OCI-LY1 (cell line): ENCODE measurements at regions not wholly inside any gene's neighbourhood (a gene's known extent, or its start where the extent isn't known, plus 50 kb on each side); places are given as distances from the start of the nearest gene placed in this dataset.

Experiments
- H2AFZ ChIP-seq: fragments of 200-600 bp; sonication (generic), shearing (Covaris generic); 2 replicates; pipeline ENCODE4 v1.6.0; 2014; ENCODE audit warnings: antibody characterized with exemption, mild to moderate bottlenecking, low read length
- H3F3A ChIP-seq: fragments of 200-600 bp; sonication (generic), shearing (Covaris generic); 2 replicates; pipeline ENCODE4 v1.6.0; 2014; ENCODE audit warnings: mild to moderate bottlenecking, antibody characterized with exemption, low read length, moderate library complexity; ENCODE audit not compliant: insufficient read depth
- H3K27ac ChIP-seq: fragments of 200-600 bp; sonication (generic); 2 replicates; pipeline ENCODE4 v1.5.1; 2014; ENCODE audit warnings: low read length, mixed run types, mild to moderate bottlenecking, low read depth; ENCODE audit not compliant: poor library complexity, severe bottlenecking
- H3K27me3 ChIP-seq: fragments of 200-600 bp; sonication (generic); 2 replicates; pipeline ENCODE4 v1.6.0; 2014; ENCODE audit warnings: antibody characterized with exemption, mild to moderate bottlenecking, low read length, moderate library complexity; ENCODE audit not compliant: insufficient read depth
- H3K36me3 ChIP-seq: fragments of 200-600 bp; sonication (generic); 2 replicates; pipeline ENCODE4 v1.6.1; 2014; ENCODE audit warnings: mild to moderate bottlenecking, antibody characterized with exemption, low read length, moderate library complexity, mixed read lengths; ENCODE audit not compliant: insufficient read depth
- H3K4me1 ChIP-seq: fragments of 200-600 bp; sonication (generic); 2 replicates; pipeline ENCODE4 v1.5.1; 2014; ENCODE audit warnings: mild to moderate bottlenecking, low read length, moderate library complexity; ENCODE audit not compliant: insufficient read depth, severe bottlenecking
- H3K4me2 ChIP-seq: fragments of 200-600 bp; sonication (generic), shearing (Covaris generic); 2 replicates; pipeline ENCODE4 v1.6.1; 2014; ENCODE audit warnings: low read length
- H3K4me3 ChIP-seq: fragments of 200-600 bp; sonication (generic); 2 replicates; pipeline ENCODE4 v1.5.1; 2014; ENCODE audit warnings: low read length, low read depth, mild to moderate bottlenecking, mixed read lengths; ENCODE audit not compliant: poor library complexity, severe bottlenecking
- H3K79me2 ChIP-seq: fragments of 200-600 bp; shearing (Covaris generic); 2 replicates; pipeline ENCODE4 v1.6.1; 2016; ENCODE audit warnings: mixed run types, low read length, mixed read lengths; ENCODE audit not compliant: insufficient read depth
- H3K9ac ChIP-seq: fragments of 200-600 bp; sonication (generic), shearing (Covaris generic); 2 replicates; pipeline ENCODE4 v1.6.1; 2014; ENCODE audit warnings: mild to moderate bottlenecking, low read length, mixed read lengths
- H3K9me2 ChIP-seq: fragments of 200-600 bp; sonication (generic), shearing (Covaris generic); 2 replicates; pipeline ENCODE4 v1.6.1; 2014; ENCODE audit warnings: low read depth, mild to moderate bottlenecking, low read length, mixed read lengths
- H3K9me3 ChIP-seq: fragments of 200-600 bp; shearing (Covaris generic); 2 replicates; pipeline ENCODE4 v1.6.1; 2014; ENCODE audit warnings: low read length, mixed read lengths
- H4K20me1 ChIP-seq: fragments of 200-600 bp; sonication (generic), shearing (Covaris generic); 2 replicates; pipeline ENCODE4 v1.6.0; 2016; ENCODE audit warnings: mild to moderate bottlenecking, low read length; ENCODE audit not compliant: insufficient read depth
- CTCF ChIP-seq: fragments of 200-600 bp; sonication (generic), shearing (Covaris generic); IDR thresholded peaks from 2 replicates; pipeline ENCODE4 v1.5.1; 2017; ENCODE audit warnings: mild to moderate bottlenecking, antibody characterized with exemption, low read length, moderate library complexity, mixed read lengths
- EZH2 ChIP-seq: fragments of 200-600 bp; sonication (generic), shearing (Covaris generic); IDR thresholded peaks from 2 replicates; pipeline ENCODE4 v1.8.0; 2017; ENCODE audit warnings: borderline replicate concordance, mixed run types, mild to moderate bottlenecking, antibody characterized with exemption, low read length, moderate library complexity, mixed read lengths

DNA sequence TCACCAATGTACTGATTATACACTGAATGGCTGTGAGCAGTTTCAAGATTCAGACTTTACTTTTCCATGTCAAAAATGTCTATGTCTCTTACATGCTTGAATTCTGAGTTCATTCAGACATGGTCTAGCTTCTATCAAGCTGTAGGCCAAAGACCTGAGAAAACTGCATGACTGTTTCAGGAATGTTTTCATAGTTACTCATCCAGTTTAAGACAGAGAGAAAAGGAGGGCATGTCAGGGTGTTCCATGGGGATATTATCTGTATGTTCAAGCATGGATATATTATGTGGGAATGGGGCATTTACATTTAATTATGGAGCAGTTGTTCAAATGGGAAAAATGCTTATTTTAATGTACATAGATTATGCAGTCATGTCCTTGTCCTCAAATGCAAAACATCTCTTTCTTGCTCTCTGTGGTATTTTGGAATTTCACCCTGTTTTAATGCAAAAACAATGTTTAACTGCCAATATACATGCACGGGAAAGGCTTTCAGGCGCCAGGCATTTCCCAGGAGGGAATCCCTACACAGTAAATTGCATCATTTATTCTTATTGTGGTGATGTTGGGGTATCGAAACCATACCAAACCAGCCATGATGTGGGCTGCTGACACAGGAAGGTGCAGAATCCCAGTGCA is 429.1 kb upstream of the INTU start:
- no peaks in the 10 kb centered on the region for H3K4me1 ChIP-seq
- H3K9me3 ChIP-seq = no peaks in the 10 kb centered on the region
- TF ChIP-seq CTCF = no peak
- no peak for TF ChIP-seq EZH2
- no peaks in the 10 kb centered on the region for H3F3A ChIP-seq
- no peaks in the 10 kb centered on the region for H3K79me2 ChIP-seq
- no peak overlapping the region for H3K27ac ChIP-seq
- H3K9ac ChIP-seq = no peak overlapping the region
- no peaks in the 10 kb centered on the region for H3K27me3 ChIP-seq
- no peak overlapping the region for H3K4me2 ChIP-seq
- H2AFZ ChIP-seq = no peak overlapping the region
- H4K20me1 ChIP-seq = no peaks in the 10 kb centered on the region
- no peaks in the 10 kb centered on the region for H3K9me2 ChIP-seq
- no peak overlapping the region for H3K4me3 ChIP-seq
- no peaks in the 10 kb centered on the region for H3K36me3 ChIP-seq

DNA sequence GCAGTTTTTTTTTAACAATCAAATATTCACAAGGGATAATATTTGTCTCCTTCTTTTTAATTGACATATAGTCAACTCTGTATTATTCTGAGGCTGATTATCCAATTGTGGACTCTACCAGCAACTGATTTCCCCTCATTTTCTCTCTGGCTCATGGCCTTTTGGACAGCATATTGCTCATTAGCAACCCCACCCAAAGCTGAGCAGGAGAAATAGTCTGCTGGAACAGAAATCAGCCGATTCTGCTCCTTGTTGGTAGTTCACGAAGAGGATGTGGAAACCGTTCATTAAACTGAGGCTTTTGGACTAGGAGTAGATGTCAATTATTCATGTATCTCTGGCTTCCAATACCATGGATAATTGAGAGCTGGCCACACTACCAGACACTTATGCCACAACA is 428.4 kb upstream of the INTU start:
- TF ChIP-seq CTCF (no peak), EZH2 (no peak)
- no peaks in the 10 kb centered on the region for H3K9me2 ChIP-seq
- no peaks in the 10 kb centered on the region for H4K20me1 ChIP-seq
- no peak overlapping the region for H3K27ac ChIP-seq
- H3K4me1 ChIP-seq = no peaks in the 10 kb centered on the region
- no peaks in the 10 kb centered on the region for H3F3A ChIP-seq
- H3K9ac ChIP-seq = no peak overlapping the region
- no peaks in the 10 kb centered on the region for H3K27me3 ChIP-seq
- H3K79me2 ChIP-seq = no peaks in the 10 kb centered on the region
- H3K4me3 ChIP-seq = no peak overlapping the region
- H3K9me3 ChIP-seq = no peaks in the 10 kb centered on the region
- H2AFZ ChIP-seq = no peak overlapping the region
- H3K4me2 ChIP-seq = no peak overlapping the region
- H3K36me3 ChIP-seq = no peaks in the 10 kb centered on the region

- Histone ChIP-seq H3K27me3 (no peaks in the 10 kb centered on the region), H3K36me3 (no peaks in the 10 kb centered on the region), H4K20me1 (no peaks in the 10 kb centered on the region), H3K4me2 (no peak overlapping the region), H3K9me3 (no peaks in the 10 kb centered on the region), H3K4me1 (no peaks in the 10 kb centered on the region), H3K79me2 (no peaks in the 10 kb centered on the region), H2AFZ (no peak overlapping the region), H3K4me3 (no peak overlapping the region), H3K9ac (no peak overlapping the region), H3F3A (no peaks in the 10 kb centered on the region), H3K9me2 (no peaks in the 10 kb centered on the region), H3K27ac (no peak overlapping the region)
- TF ChIP-seq CTCF = no peak
- no peak for TF ChIP-seq EZH2
Observed at GRCh38 chr4:127209580-127210095, 423.1 kb upstream of the INTU start.
